PC-9 (cell line): ENCODE measurements at regions not wholly inside any gene's neighbourhood (a gene's known extent, or its start where the extent isn't known, plus 50 kb on each side); places are given as distances from the start of the nearest gene placed in this dataset.
"Not testable (repeated sequence)": the region's sequence is repeated elsewhere in the genome, so short reads cannot be mapped to it uniquely, and the experiment has no call there.

Experiments
- CTCF ChIP-seq: fragments of 200-600 bp; sonication (generic); conservative IDR thresholded peaks from 2 replicates; pipeline ENCODE4 v1.6.1; 2017; ENCODE audit warnings: mixed run types, antibody characterized with exemption, mild to moderate bottlenecking, moderate library complexity
- EZH2 ChIP-seq: fragments of 200-600 bp; sonication (generic); IDR thresholded peaks from 2 replicates; pipeline ENCODE4 v1.8.0; 2017; ENCODE audit warnings: antibody characterized with exemption, low read depth

GRCh38 chr16:32120372-32120771, 132.7 kb upstream of the TP53TG3D start:
- TF ChIP-seq CTCF, EZH2: not testable (repeated sequence)
